WTC11 (cell line): ENCODE measurements at regions not wholly inside any gene's neighbourhood (a gene's known extent, or its start where the extent isn't known, plus 50 kb on each side); places are given as distances from the start of the nearest gene placed in this dataset.

Experiments used
- ATF3 ChIP-seq: sonication (generic); formaldehyde crosslinking; conservative IDR thresholded peaks from 2 replicates; pipeline ENCODE4 v1.8.1; 2022; ENCODE audit warnings: mild to moderate bottlenecking, missing genetic modification reagents
- ATF6 ChIP-seq: sonication (generic); formaldehyde crosslinking; IDR thresholded peaks from 2 replicates; pipeline ENCODE4 v1.8.1; 2023; ENCODE audit warnings: mild to moderate bottlenecking, missing genetic modification reagents
- CREB1 ChIP-seq: sonication (generic); formaldehyde crosslinking; IDR thresholded peaks from 2 replicates; pipeline ENCODE4 v1.8.0; 2023; ENCODE audit warnings: mild to moderate bottlenecking, missing genetic modification reagents
- CTCF ChIP-seq: fragments of 200-600 bp; IDR thresholded peaks from 2 replicates; pipeline ENCODE4 v1.8.0; 2022; ENCODE audit warnings: antibody characterized with exemption
- FOXP1 ChIP-seq: sonication (generic); formaldehyde crosslinking; IDR thresholded peaks from 2 replicates; pipeline ENCODE4 v1.8.0; 2022; ENCODE audit warnings: missing genetic modification reagents, mild to moderate bottlenecking, moderate library complexity, borderline replicate concordance
- JUN ChIP-seq: sonication (generic); formaldehyde crosslinking; IDR thresholded peaks from 2 replicates; pipeline ENCODE4 v1.8.0; 2023; ENCODE audit warnings: mild to moderate bottlenecking, missing genetic modification reagents
- MAX ChIP-seq: sonication (generic); formaldehyde crosslinking; IDR thresholded peaks from 2 replicates; pipeline ENCODE4 v1.8.0; 2022; ENCODE audit warnings: mild to moderate bottlenecking, missing genetic modification reagents
- PREB ChIP-seq: sonication (generic); formaldehyde crosslinking; IDR thresholded peaks from 2 replicates; pipeline ENCODE4 v1.8.1; 2022; ENCODE audit warnings: mild to moderate bottlenecking, missing genetic modification reagents, moderate library complexity, borderline replicate concordance
- RELA ChIP-seq: sonication (generic); formaldehyde crosslinking; IDR thresholded peaks from 2 replicates; pipeline ENCODE4 v1.8.1; 2022; ENCODE audit warnings: missing genetic modification reagents, mild to moderate bottlenecking, borderline replicate concordance
- SP1 ChIP-seq: sonication (generic); formaldehyde crosslinking; conservative IDR thresholded peaks from 2 replicates; pipeline ENCODE4 v1.8.1; 2022; ENCODE audit warnings: missing genetic modification reagents
- ZNF121 ChIP-seq: sonication (generic); formaldehyde crosslinking; IDR thresholded peaks from 2 replicates; pipeline ENCODE4 v1.8.0; 2023; ENCODE audit warnings: missing genetic modification reagents

- TF ChIP-seq RELA (CRISPR knock-in tag) = no peak
- no peak for TF ChIP-seq CTCF
- TF ChIP-seq SP1 = no peak
- no peak for TF ChIP-seq ATF3 (CRISPR knock-in tag)
- TF ChIP-seq CREB1 (CRISPR knock-in tag) = no peak
- TF ChIP-seq PREB (CRISPR knock-in tag) = no peak
- no peak for TF ChIP-seq JUN (CRISPR knock-in tag)
- TF ChIP-seq ATF6 = no peak
- no peak for TF ChIP-seq ZNF121 (CRISPR knock-in tag)
- no peak for TF ChIP-seq MAX (CRISPR knock-in tag)
- TF ChIP-seq FOXP1 (CRISPR knock-in tag) = no peak
Measured at GRCh38 chr12:90261283-90261682, 552.6 kb upstream of the ATP2B1 start.
